A673 (cell line): ENCODE measurements at regions not wholly inside any gene's neighbourhood (a gene's known extent, or its start where the extent isn't known, plus 50 kb on each side); places are given as distances from the start of the nearest gene placed in this dataset.
"Not testable (repeated sequence)": the region's sequence is repeated elsewhere in the genome, so short reads cannot be mapped to it uniquely, and the experiment has no call there.

Source experiments
- CTCF ChIP-seq: fragments of 300-800, 200-600 bp; sonication (generic); conservative IDR thresholded peaks from 2 replicates; pipeline ENCODE4 v1.5.1; 2017; ENCODE audit warnings: low read depth, mild to moderate bottlenecking, antibody characterized with exemption, low read length, moderate library complexity, mixed read lengths
- EZH2 ChIP-seq: fragments of 200-600 bp; sonication (generic); IDR thresholded peaks from 2 replicates; pipeline ENCODE4 v1.6.1; 2017; ENCODE audit warnings: borderline replicate concordance, low read depth, mild to moderate bottlenecking, mixed read lengths, antibody characterized with exemption, low read length; ENCODE audit not compliant: poor library complexity, severe bottlenecking

DNA sequence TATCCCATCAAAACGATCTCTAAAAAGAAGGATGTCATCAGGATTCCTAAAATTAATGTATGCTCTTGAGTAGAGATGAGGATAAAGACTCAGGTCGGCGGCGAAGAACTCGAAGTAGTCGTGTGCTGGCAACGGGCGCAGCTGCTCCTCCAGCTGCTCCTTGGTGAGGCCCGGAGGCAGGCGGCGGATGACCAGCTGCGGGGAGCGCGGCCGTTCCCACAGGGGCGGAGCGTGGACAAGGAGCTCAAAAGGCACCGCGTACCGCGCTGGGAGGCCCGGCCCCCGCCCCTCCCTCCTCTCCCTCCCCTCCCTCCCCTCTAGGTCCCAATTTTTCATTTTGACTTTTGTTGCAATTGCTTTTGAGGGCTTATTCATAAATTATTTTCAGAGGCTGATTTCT, 90.7 kb downstream of the LGALS9B start:
- not testable (repeated sequence) for TF ChIP-seq EZH2, CTCF
